DOHH2 (cell line): ENCODE measurements at regions not wholly inside any gene's neighbourhood (a gene's known extent, or its start where the extent isn't known, plus 50 kb on each side); places are given as distances from the start of the nearest gene placed in this dataset.

Experiments
- CTCF ChIP-seq: fragments of 200-600 bp; sonication (generic); IDR thresholded peaks from one replicate; pipeline ENCODE4 v1.5.1; 2014; ENCODE audit warnings: antibody characterized with exemption, mild to moderate bottlenecking, low read depth, low read length; ENCODE audit not compliant: poor library complexity, severe bottlenecking
- EZH2phosphoT487 ChIP-seq: fragments of 200-600 bp; sonication (generic); IDR thresholded peaks from 2 replicates; pipeline ENCODE4 v1.6.1; 2017; ENCODE audit warnings: borderline replicate concordance, mild to moderate bottlenecking, antibody characterized with exemption, low read length, moderate library complexity, mixed read lengths

- TF ChIP-seq CTCF (no peak), EZH2phosphoT487 (no peak)
Measured at GRCh38 chr6:141963543-141964295, 169.0 kb upstream of the GJE1 start.
